Upper lobe of left lung (tissue), 6 donors: ENCODE measurements at regions not wholly inside any gene's neighbourhood (a gene's known extent, or its start where the extent isn't known, plus 50 kb on each side); places are given as distances from the start of the nearest gene placed in this dataset.

ENCODE experiments used
- ATAC-seq, 2 donors: fragments of 200-7000 bp; cut with Tn5 transposase; one replicate each; pipeline ENCODE4 v1.9.1; 2022; ENCODE audit warnings: mild to moderate bottlenecking in 2 of 2, moderate library complexity in 2 of 2; ENCODE audit not compliant: low FRiP score in 2 of 2
- DNase-seq, 2 donors: peaks; one replicate each; pipeline ENCODE4 v3.0.0-alpha.2; 2019 to 2020
- H3K27ac ChIP-seq, 4 donors: fragments of 200-600 bp; sonication (generic); one replicate each; pipeline ENCODE4 v1.5.1; 2016 to 2019
- H3K27me3 ChIP-seq, 4 donors: fragments of 200-600 bp; sonication (generic); one replicate each; pipeline ENCODE4 v1.5.1; 2017 to 2019
- H3K36me3 ChIP-seq, 4 donors: fragments of 200-600 bp; sonication (generic); one replicate each; pipeline ENCODE4 v1.5.1; 2016 to 2019
- H3K4me1 ChIP-seq, 4 donors: fragments of 200-600 bp; sonication (generic); one replicate each; pipeline ENCODE4 v1.5.1; 2018 to 2019
- H3K4me3 ChIP-seq, 4 donors: fragments of 200-600 bp; sonication (generic); one replicate each; pipeline ENCODE4 v1.5.1; 2017 to 2019; ENCODE audit warnings: mild to moderate bottlenecking in 2 of 4, moderate library complexity in 1 of 4
- H3K9me3 ChIP-seq, 4 donors: fragments of 200-600 bp; sonication (generic); one replicate each; pipeline ENCODE4 v1.5.1; 2018 to 2019
- EP300 ChIP-seq, 4 donors: sonication (generic); formaldehyde crosslinking; IDR thresholded peaks; one replicate each; pipeline ENCODE4 v1.5.1; 2017; ENCODE audit warnings: antibody characterized with exemption in 4 of 4, control low read depth in 2 of 4
- POLR2A ChIP-seq, 4 donors: fragments of 450-650 bp; IDR thresholded peaks; one replicate each; pipeline ENCODE4 v1.5.1; 2016 to 2017; ENCODE audit warnings: antibody characterized with exemption in 4 of 4, mild to moderate bottlenecking in 2 of 4
- POLR2AphosphoS5 ChIP-seq, 2 donors: sonication (generic); formaldehyde crosslinking; IDR thresholded peaks; one replicate each; pipeline ENCODE4 v1.5.1; 2017; ENCODE audit warnings: antibody characterized with exemption in 2 of 2
- WGBS, 2 donors: methylation state at CpG; one replicate each; pipeline ENCODE4 v1.1.5; 2017 to 2018; 5-methylcytosine and 5-hydroxymethylcytosine counted together
- TF ChIP-seq, protein P1 (sequence below), 6 experiments: fragments of 450-650 bp in 4 of 6; fragments of 200-600 bp in 2 of 6; sonication (generic) in 2 of 6; IDR thresholded peaks; one replicate each; pipeline ENCODE4 v1.5.1; 2016 to 2019; ENCODE audit warnings: antibody characterized with exemption in 6 of 6
- donor health status: DM: no; HTN: no; CAD: no; lungs with moderate emphysema.
- donor health status: DM: no; HTN: yes; CAD: no; lungs with severe emphysema.

DNA sequence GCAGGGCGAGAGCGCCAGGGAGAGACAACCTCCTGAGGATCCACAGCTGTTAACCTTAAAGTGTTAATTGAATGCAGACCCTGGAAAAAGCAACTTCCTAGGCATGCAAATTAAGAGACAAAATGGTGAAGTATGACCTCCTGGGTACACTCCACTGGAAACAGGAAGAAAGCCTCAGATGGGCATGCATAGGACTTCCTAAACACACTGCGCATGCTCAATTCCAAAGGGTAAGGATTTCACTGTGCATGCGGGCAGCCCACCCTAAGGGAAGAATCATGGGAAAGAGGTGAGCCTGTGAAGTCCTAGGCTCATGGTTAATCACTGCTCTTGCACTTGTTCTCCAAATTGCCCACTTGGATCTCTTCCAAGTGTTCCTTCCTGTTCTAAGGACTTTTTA is 80.5 kb upstream of the CAPRIN2 start:
- Histone ChIP-seq H3K36me3 (no peaks in the 10 kb centered on the region), H3K9me3 (no peaks in the 10 kb centered on the region), H3K4me3 (no peak overlapping the region), H3K27ac (no peak overlapping the region), H3K4me1 (no peaks in the 10 kb centered on the region), H3K27me3 (no peaks in the 10 kb centered on the region)
- WGBS, 2 donors, result 84 to 86% methylated on average over 4 of the region's 4 CpGs
- TF ChIP-seq POLR2A (IDR thresholded peaks at IDR 0.05), result no peak
- TF ChIP-seq POLR2AphosphoS5 (IDR thresholded peaks at IDR 0.05), result no peak
- TF ChIP-seq, protein P1, sequence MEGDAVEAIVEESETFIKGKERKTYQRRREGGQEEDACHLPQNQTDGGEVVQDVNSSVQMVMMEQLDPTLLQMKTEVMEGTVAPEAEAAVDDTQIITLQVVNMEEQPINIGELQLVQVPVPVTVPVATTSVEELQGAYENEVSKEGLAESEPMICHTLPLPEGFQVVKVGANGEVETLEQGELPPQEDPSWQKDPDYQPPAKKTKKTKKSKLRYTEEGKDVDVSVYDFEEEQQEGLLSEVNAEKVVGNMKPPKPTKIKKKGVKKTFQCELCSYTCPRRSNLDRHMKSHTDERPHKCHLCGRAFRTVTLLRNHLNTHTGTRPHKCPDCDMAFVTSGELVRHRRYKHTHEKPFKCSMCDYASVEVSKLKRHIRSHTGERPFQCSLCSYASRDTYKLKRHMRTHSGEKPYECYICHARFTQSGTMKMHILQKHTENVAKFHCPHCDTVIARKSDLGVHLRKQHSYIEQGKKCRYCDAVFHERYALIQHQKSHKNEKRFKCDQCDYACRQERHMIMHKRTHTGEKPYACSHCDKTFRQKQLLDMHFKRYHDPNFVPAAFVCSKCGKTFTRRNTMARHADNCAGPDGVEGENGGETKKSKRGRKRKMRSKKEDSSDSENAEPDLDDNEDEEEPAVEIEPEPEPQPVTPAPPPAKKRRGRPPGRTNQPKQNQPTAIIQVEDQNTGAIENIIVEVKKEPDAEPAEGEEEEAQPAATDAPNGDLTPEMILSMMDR (IDR thresholded peaks at IDR 0.05), result no peak
- TF ChIP-seq EP300 (IDR thresholded peaks at IDR 0.05), result no peak
- no peak for ATAC-seq
- DNase-seq, result no peak

DNA sequence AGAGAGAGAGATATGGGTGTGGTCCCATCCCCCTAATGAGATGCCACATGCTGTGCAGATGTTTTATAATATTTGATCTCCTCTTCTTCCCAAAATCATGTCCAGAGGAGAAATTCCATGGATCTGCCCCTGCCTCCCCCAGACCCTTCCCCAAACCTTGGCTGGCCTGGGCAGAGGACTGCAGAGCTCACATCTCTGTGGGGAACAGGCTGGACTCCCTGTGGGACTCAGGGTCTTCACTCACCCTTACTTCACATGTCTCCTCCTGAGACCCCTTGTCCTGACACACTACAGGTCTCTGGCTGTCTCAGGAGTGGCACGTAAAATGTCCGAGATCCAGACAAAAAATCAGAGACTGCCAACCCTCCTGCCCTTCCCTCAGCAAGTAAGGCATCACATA is 76.0 kb upstream of the CAPRIN2 start:
- Histone ChIP-seq H3K27me3 (no peaks in the 10 kb centered on the region), H3K36me3 (no peaks in the 10 kb centered on the region), H3K4me1 (no peaks in the 10 kb centered on the region), H3K27ac (no peak overlapping the region), H3K4me3 (no peak overlapping the region), H3K9me3 (no peaks in the 10 kb centered on the region)
- WGBS, 2 donors, result 90 to 100% methylated on average over 2 of the region's 2 CpGs
- DNase-seq, result no peak
- TF ChIP-seq EP300 (IDR thresholded peaks at IDR 0.05) (no peak), POLR2AphosphoS5 (IDR thresholded peaks at IDR 0.05) (no peak), POLR2A (IDR thresholded peaks at IDR 0.05) (no peak)
- TF ChIP-seq, protein P1 (IDR thresholded peaks at IDR 0.05), result no peak
- ATAC-seq, result no peak

DNA sequence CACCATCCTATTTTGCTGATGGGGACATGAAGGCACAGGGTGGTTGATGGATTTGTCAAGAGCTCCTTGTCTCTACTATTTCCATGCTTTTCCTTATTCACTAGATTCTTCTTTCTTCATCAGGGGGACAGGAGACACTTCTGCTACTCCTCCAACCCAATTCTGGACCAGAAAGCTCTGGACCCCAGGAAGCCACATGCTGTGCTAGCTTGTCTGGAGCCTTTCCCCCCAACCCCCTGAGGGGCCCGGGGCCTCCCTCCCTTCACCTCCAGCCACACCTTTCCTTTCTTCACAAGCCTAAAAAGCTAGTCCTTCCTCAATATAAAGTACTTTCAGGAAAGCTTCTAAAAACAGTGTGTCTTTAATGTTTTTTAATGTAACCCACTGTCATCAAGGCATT is 75.1 kb upstream of the CAPRIN2 start:
- no peak for TF ChIP-seq EP300 (IDR thresholded peaks at IDR 0.05)
- TF ChIP-seq POLR2A (IDR thresholded peaks at IDR 0.05), result no peak
- no peak for ATAC-seq
- no peaks in the 10 kb centered on the region for H3K27me3 ChIP-seq
- H3K27ac ChIP-seq, result no peak overlapping the region
- H3K9me3 ChIP-seq, result no peaks in the 10 kb centered on the region
- no peak overlapping the region for H3K4me3 ChIP-seq
- no peaks in the 10 kb centered on the region for H3K36me3 ChIP-seq
- DNase-seq, result no peak
- WGBS, 2 donors, result 50 to 63% methylated on average over 1 of the region's 1 CpG
- H3K4me1 ChIP-seq, result no peaks in the 10 kb centered on the region

DNA sequence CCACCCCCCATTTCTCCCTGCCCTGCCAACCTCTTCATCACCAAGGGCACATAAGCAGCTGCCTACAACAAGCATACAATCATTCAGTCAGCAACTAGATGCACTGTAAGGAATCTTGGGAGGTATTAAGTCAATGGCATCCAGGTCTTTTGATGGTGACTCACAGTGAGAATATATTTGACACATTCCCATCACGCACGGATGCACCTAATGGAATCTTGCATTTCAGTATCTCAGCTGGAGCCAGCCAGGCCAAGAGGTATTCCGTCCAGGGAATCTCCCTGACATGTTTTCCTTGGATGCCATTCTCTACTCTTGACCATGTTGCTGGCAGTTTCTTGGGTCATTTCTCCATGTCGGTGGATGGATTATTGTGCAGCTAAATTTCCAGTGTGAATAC is 73.9 kb upstream of the CAPRIN2 start:
- no peaks in the 10 kb centered on the region for H3K27me3 ChIP-seq
- 57 to 76% methylated on average over 4 of the region's 4 CpGs for WGBS, 2 donors
- no peaks in the 10 kb centered on the region for H3K36me3 ChIP-seq
- no peak for ATAC-seq
- no peaks in the 10 kb centered on the region for H3K4me1 ChIP-seq
- no peak overlapping the region for H3K4me3 ChIP-seq
- TF ChIP-seq EP300 (IDR thresholded peaks at IDR 0.05) (no peak), POLR2AphosphoS5 (IDR thresholded peaks at IDR 0.05) (no peak), POLR2A (IDR thresholded peaks at IDR 0.05) (no peak)
- TF ChIP-seq, protein P1 (IDR thresholded peaks at IDR 0.05), result no peak
- no peaks in the 10 kb centered on the region for H3K9me3 ChIP-seq
- DNase-seq, result no peak
- no peak overlapping the region for H3K27ac ChIP-seq

DNA sequence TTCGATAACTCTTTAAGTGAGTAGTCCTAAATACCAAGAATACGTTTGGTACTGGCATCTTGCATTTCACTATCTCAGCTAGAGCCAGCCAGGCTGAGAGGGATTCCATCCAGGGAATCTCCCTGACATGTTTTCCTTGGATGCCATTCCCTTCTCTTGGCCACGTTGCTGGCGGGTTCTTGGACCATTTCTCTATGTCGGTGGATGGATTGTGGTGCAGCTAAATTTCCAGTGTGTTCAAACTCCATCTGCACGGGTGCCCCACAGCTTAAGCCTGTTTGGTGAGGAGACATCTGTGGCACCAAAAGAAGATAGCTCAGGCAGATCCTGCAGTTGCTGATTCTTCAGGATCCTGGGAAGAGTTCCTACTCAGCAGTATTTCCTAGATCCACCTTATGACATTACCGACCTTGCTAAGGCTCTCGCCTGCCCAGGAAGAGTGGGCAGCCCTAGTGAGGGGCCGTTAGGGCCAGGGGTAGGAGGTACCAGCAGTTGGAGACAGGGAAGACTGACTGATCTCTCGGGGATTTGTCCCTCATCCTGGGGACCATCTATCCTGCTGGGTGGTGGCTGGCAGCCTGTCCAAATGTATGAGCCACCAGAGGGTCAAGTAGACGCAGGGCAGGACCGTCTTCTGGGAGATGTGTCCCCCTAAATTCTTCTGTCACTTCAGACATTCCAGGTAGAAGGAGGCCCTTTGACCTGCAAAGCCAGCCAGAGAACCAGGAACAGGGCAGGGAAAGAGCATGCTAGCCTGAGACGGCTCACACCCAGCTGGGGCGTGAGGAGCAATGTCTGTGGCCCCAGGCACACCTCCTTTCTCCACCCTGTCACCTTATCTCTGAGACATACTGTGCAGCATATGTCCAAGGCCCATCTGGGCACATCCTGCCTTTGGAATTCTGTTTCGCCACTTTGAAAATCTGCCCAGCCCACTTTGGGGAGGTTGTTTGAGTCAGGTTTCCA is 72.6 kb upstream of the CAPRIN2 start:
- ATAC-seq, result no peak
- no peak for TF ChIP-seq EP300 (IDR thresholded peaks at IDR 0.05)
- TF ChIP-seq, protein P1 (IDR thresholded peaks at IDR 0.05), result no peak
- TF ChIP-seq POLR2A (IDR thresholded peaks at IDR 0.05), result no peak
- no peak for TF ChIP-seq POLR2AphosphoS5 (IDR thresholded peaks at IDR 0.05)

More for the DNA sequence above, 72.6 kb upstream of the CAPRIN2 start:
- DNase-seq, result no peak
- H3K36me3 ChIP-seq, result no peaks in the 10 kb centered on the region
- 79 to 88% methylated on average over 13 to 15 of the region's 15 CpGs for WGBS, 2 donors
- H3K9me3 ChIP-seq, result no peaks in the 10 kb centered on the region
- H3K4me3 ChIP-seq, result no peak overlapping the region
- H3K4me1 ChIP-seq, result peaks cover 3 to 10% (median 4%) of the 10 kb centered on the region in 4 donors
- no peaks in the 10 kb centered on the region for H3K27me3 ChIP-seq
- H3K27ac ChIP-seq, result no peak overlapping the region
